Vagina (tissue), 2 donors: ENCODE measurements at regions not wholly inside any gene's neighbourhood (a gene's known extent, or its start where the extent isn't known, plus 50 kb on each side); places are given as distances from the start of the nearest gene placed in this dataset.

Experiments
- POLR2A ChIP-seq, 2 donors: fragments of 450-650 bp; IDR thresholded peaks; one replicate each; pipeline ENCODE4 v1.6.1; 2017; ENCODE audit warnings: antibody characterized with exemption in 2 of 2, mild to moderate bottlenecking in 2 of 2, moderate library complexity in 2 of 2
- TF ChIP-seq, protein P1 (sequence below), 3 experiments: fragments of 450-650 bp in 2 of 3; fragments of 200-600 bp in 1 of 3; sonication (generic) in 1 of 3; IDR thresholded peaks; one replicate each; pipeline ENCODE4 v1.5.1; 2017 to 2019; ENCODE audit warnings: antibody characterized with exemption in 3 of 3, mild to moderate bottlenecking in 2 of 3, moderate library complexity in 2 of 3

DNA sequence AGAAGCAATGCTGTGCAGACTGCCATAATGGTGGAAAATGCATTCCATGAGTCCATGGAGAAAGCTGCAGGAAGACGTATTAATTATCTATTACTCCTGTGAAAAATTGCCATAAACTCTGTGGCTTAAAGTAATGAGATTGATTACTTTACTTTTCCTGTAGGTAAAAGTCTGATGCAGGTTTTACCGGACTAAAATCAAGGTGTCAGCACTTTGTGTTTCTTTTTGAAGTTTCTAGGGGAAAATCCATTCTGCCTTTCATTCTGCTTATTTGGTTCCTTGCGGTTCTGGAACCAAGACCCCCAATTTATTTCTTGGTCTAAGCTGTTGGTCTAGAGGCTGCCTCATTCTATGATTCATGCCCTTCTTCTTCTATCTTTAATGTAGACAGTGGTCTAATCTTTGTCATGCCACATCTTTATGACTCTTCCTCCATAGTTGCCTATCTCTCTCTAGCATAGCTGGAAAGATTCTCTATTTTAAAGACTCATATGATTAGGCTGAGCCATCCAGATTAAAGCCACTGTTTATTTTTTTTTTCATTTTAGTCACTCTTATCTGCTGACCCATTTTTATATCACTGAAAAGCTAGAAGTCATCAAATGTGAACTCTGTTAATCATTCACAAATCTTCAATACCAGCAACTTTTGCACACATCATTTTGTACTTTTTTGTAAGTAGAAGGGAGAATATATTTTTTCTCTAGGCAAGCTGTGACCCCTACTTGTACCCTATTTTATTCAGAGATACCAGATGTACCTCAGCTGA, 2056.4 kb downstream of the PCDH7 start:
- TF ChIP-seq, protein P1, sequence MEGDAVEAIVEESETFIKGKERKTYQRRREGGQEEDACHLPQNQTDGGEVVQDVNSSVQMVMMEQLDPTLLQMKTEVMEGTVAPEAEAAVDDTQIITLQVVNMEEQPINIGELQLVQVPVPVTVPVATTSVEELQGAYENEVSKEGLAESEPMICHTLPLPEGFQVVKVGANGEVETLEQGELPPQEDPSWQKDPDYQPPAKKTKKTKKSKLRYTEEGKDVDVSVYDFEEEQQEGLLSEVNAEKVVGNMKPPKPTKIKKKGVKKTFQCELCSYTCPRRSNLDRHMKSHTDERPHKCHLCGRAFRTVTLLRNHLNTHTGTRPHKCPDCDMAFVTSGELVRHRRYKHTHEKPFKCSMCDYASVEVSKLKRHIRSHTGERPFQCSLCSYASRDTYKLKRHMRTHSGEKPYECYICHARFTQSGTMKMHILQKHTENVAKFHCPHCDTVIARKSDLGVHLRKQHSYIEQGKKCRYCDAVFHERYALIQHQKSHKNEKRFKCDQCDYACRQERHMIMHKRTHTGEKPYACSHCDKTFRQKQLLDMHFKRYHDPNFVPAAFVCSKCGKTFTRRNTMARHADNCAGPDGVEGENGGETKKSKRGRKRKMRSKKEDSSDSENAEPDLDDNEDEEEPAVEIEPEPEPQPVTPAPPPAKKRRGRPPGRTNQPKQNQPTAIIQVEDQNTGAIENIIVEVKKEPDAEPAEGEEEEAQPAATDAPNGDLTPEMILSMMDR (IDR thresholded peaks at IDR 0.05) = no peak
- TF ChIP-seq POLR2A (IDR thresholded peaks at IDR 0.05) = no peak
